OCI-LY1 (cell line): ENCODE measurements at regions not wholly inside any gene's neighbourhood (a gene's known extent, or its start where the extent isn't known, plus 50 kb on each side); places are given as distances from the start of the nearest gene placed in this dataset.

Experiments used
- H2AFZ ChIP-seq: fragments of 200-600 bp; sonication (generic), shearing (Covaris generic); 2 replicates; pipeline ENCODE4 v1.6.0; 2014; ENCODE audit warnings: antibody characterized with exemption, mild to moderate bottlenecking, low read length
- H3F3A ChIP-seq: fragments of 200-600 bp; sonication (generic), shearing (Covaris generic); 2 replicates; pipeline ENCODE4 v1.6.0; 2014; ENCODE audit warnings: mild to moderate bottlenecking, antibody characterized with exemption, low read length, moderate library complexity; ENCODE audit not compliant: insufficient read depth
- H3K27ac ChIP-seq: fragments of 200-600 bp; sonication (generic); 2 replicates; pipeline ENCODE4 v1.5.1; 2014; ENCODE audit warnings: low read length, mixed run types, mild to moderate bottlenecking, low read depth; ENCODE audit not compliant: poor library complexity, severe bottlenecking
- H3K27me3 ChIP-seq: fragments of 200-600 bp; sonication (generic); 2 replicates; pipeline ENCODE4 v1.6.0; 2014; ENCODE audit warnings: antibody characterized with exemption, mild to moderate bottlenecking, low read length, moderate library complexity; ENCODE audit not compliant: insufficient read depth
- H3K36me3 ChIP-seq: fragments of 200-600 bp; sonication (generic); 2 replicates; pipeline ENCODE4 v1.6.1; 2014; ENCODE audit warnings: mild to moderate bottlenecking, antibody characterized with exemption, low read length, moderate library complexity, mixed read lengths; ENCODE audit not compliant: insufficient read depth
- H3K4me1 ChIP-seq: fragments of 200-600 bp; sonication (generic); 2 replicates; pipeline ENCODE4 v1.5.1; 2014; ENCODE audit warnings: mild to moderate bottlenecking, low read length, moderate library complexity; ENCODE audit not compliant: insufficient read depth, severe bottlenecking
- H3K4me2 ChIP-seq: fragments of 200-600 bp; sonication (generic), shearing (Covaris generic); 2 replicates; pipeline ENCODE4 v1.6.1; 2014; ENCODE audit warnings: low read length
- H3K4me3 ChIP-seq: fragments of 200-600 bp; sonication (generic); 2 replicates; pipeline ENCODE4 v1.5.1; 2014; ENCODE audit warnings: low read length, low read depth, mild to moderate bottlenecking, mixed read lengths; ENCODE audit not compliant: poor library complexity, severe bottlenecking
- H3K79me2 ChIP-seq: fragments of 200-600 bp; shearing (Covaris generic); 2 replicates; pipeline ENCODE4 v1.6.1; 2016; ENCODE audit warnings: mixed run types, low read length, mixed read lengths; ENCODE audit not compliant: insufficient read depth
- H3K9ac ChIP-seq: fragments of 200-600 bp; sonication (generic), shearing (Covaris generic); 2 replicates; pipeline ENCODE4 v1.6.1; 2014; ENCODE audit warnings: mild to moderate bottlenecking, low read length, mixed read lengths
- H3K9me2 ChIP-seq: fragments of 200-600 bp; sonication (generic), shearing (Covaris generic); 2 replicates; pipeline ENCODE4 v1.6.1; 2014; ENCODE audit warnings: low read depth, mild to moderate bottlenecking, low read length, mixed read lengths
- H3K9me3 ChIP-seq: fragments of 200-600 bp; shearing (Covaris generic); 2 replicates; pipeline ENCODE4 v1.6.1; 2014; ENCODE audit warnings: low read length, mixed read lengths
- H4K20me1 ChIP-seq: fragments of 200-600 bp; sonication (generic), shearing (Covaris generic); 2 replicates; pipeline ENCODE4 v1.6.0; 2016; ENCODE audit warnings: mild to moderate bottlenecking, low read length; ENCODE audit not compliant: insufficient read depth
- EZH2 ChIP-seq: fragments of 200-600 bp; sonication (generic), shearing (Covaris generic); IDR thresholded peaks from 2 replicates; pipeline ENCODE4 v1.8.0; 2017; ENCODE audit warnings: borderline replicate concordance, mixed run types, mild to moderate bottlenecking, antibody characterized with exemption, low read length, moderate library complexity, mixed read lengths
- TF ChIP-seq, protein P1 (sequence below): fragments of 200-600 bp; sonication (generic), shearing (Covaris generic); IDR thresholded peaks from 2 replicates; pipeline ENCODE4 v1.5.1; 2017; ENCODE audit warnings: mild to moderate bottlenecking, antibody characterized with exemption, low read length, moderate library complexity, mixed read lengths

DNA sequence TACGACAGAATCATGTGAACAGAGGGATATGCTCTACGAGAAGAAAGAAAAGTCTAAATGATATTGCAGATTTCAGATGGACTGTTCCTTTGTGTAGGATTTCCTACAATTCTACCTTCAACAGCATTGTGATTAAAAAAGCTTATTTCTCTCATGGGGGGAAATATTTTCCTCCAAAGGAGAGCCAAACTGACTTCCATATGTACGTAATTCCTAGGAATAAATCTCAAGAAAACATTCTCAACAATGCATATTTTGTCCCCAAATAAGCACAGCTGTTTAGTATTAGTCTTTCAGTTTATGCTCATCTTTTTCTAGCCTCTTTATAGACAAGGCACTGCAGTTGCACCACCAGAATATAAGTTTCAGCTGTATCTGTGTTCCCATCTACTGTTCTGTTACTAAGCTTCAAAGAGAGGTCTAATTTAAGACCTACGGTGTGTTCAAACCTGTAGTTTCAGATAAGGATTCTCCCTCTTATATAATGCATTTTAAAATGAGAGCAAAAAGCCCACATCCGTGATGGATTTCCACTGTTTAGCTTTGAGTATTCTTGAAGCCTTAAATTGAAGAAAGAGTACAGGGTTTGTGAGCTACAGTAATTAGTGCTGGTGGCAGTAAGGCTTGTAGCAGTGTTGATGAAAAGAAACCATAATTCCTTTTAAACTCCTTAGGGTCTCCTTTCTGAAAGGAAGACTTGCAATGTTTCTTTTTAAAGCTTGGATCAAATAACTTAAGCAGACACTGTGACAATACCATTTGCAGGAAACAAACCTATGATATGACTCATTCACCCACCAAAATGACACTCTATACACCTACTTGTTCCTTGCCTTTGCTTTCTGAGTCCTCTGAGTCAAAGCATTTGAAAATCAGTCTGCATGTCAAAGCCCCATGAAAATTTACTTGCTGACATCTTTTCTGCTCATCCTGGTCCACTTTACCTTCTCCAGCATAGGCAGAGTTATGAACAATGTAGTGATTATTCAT, 754.1 kb downstream of the NOVA1 start:
- no peaks in the 10 kb centered on the region for H3K4me1 ChIP-seq
- no peaks in the 10 kb centered on the region for H4K20me1 ChIP-seq
- no peaks in the 10 kb centered on the region for H3K79me2 ChIP-seq
- H3K9me3 ChIP-seq: no peaks in the 10 kb centered on the region
- no peaks in the 10 kb centered on the region for H3F3A ChIP-seq
- H3K27ac ChIP-seq: no peak overlapping the region
- no peak for TF ChIP-seq EZH2
- TF ChIP-seq, protein P1, sequence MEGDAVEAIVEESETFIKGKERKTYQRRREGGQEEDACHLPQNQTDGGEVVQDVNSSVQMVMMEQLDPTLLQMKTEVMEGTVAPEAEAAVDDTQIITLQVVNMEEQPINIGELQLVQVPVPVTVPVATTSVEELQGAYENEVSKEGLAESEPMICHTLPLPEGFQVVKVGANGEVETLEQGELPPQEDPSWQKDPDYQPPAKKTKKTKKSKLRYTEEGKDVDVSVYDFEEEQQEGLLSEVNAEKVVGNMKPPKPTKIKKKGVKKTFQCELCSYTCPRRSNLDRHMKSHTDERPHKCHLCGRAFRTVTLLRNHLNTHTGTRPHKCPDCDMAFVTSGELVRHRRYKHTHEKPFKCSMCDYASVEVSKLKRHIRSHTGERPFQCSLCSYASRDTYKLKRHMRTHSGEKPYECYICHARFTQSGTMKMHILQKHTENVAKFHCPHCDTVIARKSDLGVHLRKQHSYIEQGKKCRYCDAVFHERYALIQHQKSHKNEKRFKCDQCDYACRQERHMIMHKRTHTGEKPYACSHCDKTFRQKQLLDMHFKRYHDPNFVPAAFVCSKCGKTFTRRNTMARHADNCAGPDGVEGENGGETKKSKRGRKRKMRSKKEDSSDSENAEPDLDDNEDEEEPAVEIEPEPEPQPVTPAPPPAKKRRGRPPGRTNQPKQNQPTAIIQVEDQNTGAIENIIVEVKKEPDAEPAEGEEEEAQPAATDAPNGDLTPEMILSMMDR: no peak
- H3K4me3 ChIP-seq: no peak overlapping the region
- no peak overlapping the region for H2AFZ ChIP-seq
- H3K4me2 ChIP-seq: no peak overlapping the region
- no peaks in the 10 kb centered on the region for H3K27me3 ChIP-seq
- no peaks in the 10 kb centered on the region for H3K9me2 ChIP-seq
- no peak overlapping the region for H3K9ac ChIP-seq
- no peaks in the 10 kb centered on the region for H3K36me3 ChIP-seq

DNA sequence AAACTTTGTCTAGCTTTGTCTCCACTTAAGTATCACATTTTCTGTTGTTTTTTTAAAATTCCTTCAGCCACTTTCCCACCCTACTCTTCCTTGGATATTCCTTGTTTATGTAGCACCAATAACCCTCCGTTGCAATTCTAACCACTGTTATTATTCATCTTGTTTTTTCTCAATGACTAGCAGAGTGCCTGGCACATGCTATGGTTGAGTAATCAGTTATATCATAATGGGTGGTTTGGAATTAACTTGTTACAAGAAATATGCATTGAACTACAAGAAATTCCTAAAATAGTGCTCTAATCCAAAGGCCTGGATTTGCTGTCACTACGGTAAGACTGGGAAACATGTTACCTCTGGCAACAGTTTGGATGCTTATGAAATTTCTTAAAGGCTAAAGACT, 756.6 kb downstream of the NOVA1 start:
- no peaks in the 10 kb centered on the region for H3K4me1 ChIP-seq
- H3K9me2 ChIP-seq: no peaks in the 10 kb centered on the region
- H3K4me2 ChIP-seq: no peak overlapping the region
- TF ChIP-seq, protein P1: no peak
- no peak for TF ChIP-seq EZH2
- H3F3A ChIP-seq: no peaks in the 10 kb centered on the region
- no peak overlapping the region for H3K9ac ChIP-seq
- no peak overlapping the region for H3K4me3 ChIP-seq
- H2AFZ ChIP-seq: no peak overlapping the region
- no peaks in the 10 kb centered on the region for H3K36me3 ChIP-seq
- H3K9me3 ChIP-seq: no peaks in the 10 kb centered on the region
- no peak overlapping the region for H3K27ac ChIP-seq
- no peaks in the 10 kb centered on the region for H4K20me1 ChIP-seq
- no peaks in the 10 kb centered on the region for H3K79me2 ChIP-seq
- no peaks in the 10 kb centered on the region for H3K27me3 ChIP-seq

DNA sequence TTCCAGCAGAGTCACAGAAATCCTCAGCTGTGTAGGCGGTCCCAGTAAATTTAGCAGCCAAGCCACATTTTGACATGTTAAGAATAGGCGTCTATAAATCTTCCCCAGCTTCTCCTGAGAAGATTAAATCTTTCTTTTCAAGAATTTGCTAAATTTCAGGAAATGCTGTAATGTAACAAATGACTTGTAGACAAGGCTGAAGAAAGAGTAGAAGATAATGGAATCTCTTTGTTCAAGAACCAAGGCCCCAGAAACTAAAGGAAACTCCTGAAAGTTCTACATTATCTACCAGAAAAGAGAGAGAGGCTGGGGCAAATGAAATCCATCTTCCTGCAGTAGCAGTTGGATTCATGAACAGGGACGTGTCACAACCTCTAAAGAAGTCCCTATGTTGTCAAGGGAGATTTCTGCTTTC, 760.3 kb downstream of the NOVA1 start:
- Histone ChIP-seq H3K27me3 (no peaks in the 10 kb centered on the region), H3K36me3 (no peaks in the 10 kb centered on the region), H3K9ac (no peak overlapping the region), H3F3A (no peaks in the 10 kb centered on the region), H3K27ac (no peak overlapping the region), H3K4me1 (no peaks in the 10 kb centered on the region), H3K4me2 (no peak overlapping the region), H4K20me1 (no peaks in the 10 kb centered on the region), H3K9me2 (no peaks in the 10 kb centered on the region), H3K9me3 (no peaks in the 10 kb centered on the region), H3K4me3 (no peak overlapping the region), H2AFZ (no peak overlapping the region), H3K79me2 (no peaks in the 10 kb centered on the region)
- no peak for TF ChIP-seq EZH2
- TF ChIP-seq, protein P1: no peak
